PC-9 (cell line): ENCODE measurements at regions not wholly inside any gene's neighbourhood (a gene's known extent, or its start where the extent isn't known, plus 50 kb on each side); places are given as distances from the start of the nearest gene placed in this dataset.
"Not testable (repeated sequence)": the region's sequence is repeated elsewhere in the genome, so short reads cannot be mapped to it uniquely, and the experiment has no call there.

ENCODE experiments used
- EZH2 ChIP-seq: fragments of 200-600 bp; sonication (generic); IDR thresholded peaks from 2 replicates; pipeline ENCODE4 v1.8.0; 2017; ENCODE audit warnings: antibody characterized with exemption, low read depth
- TF ChIP-seq, protein P1 (sequence below): fragments of 200-600 bp; sonication (generic); conservative IDR thresholded peaks from 2 replicates; pipeline ENCODE4 v1.6.1; 2017; ENCODE audit warnings: mixed run types, antibody characterized with exemption, mild to moderate bottlenecking, moderate library complexity

- TF ChIP-seq, protein P1, sequence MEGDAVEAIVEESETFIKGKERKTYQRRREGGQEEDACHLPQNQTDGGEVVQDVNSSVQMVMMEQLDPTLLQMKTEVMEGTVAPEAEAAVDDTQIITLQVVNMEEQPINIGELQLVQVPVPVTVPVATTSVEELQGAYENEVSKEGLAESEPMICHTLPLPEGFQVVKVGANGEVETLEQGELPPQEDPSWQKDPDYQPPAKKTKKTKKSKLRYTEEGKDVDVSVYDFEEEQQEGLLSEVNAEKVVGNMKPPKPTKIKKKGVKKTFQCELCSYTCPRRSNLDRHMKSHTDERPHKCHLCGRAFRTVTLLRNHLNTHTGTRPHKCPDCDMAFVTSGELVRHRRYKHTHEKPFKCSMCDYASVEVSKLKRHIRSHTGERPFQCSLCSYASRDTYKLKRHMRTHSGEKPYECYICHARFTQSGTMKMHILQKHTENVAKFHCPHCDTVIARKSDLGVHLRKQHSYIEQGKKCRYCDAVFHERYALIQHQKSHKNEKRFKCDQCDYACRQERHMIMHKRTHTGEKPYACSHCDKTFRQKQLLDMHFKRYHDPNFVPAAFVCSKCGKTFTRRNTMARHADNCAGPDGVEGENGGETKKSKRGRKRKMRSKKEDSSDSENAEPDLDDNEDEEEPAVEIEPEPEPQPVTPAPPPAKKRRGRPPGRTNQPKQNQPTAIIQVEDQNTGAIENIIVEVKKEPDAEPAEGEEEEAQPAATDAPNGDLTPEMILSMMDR, result not testable (repeated sequence)
- not testable (repeated sequence) for TF ChIP-seq EZH2
Measured at GRCh38 chr22:11067286-11067871, 4460.6 kb upstream of the OR11H1 start.
